ENCODE measurements at regions not wholly inside any gene's neighbourhood (a gene's known extent, or its start where the extent isn't known, plus 50 kb on each side); places are given as distances from the start of the nearest gene placed in this dataset.

GRCh38 chr2:123738643-123739042 is 286.4 kb upstream of the CNTNAP5 start:
- no peaks in the 10 kb centered on the region for H3K9me3 ChIP-seq
- H3K27ac ChIP-seq = no peak overlapping the region
- DNase-seq (no peak), ATAC-seq (peak in 1 of 4 donors; percentile 66)
- 9% methylated on average over 1 of the region's 1 CpG for WGBS (ENCODE audit: insufficient coverage, low coverage, low lambda C conversion rate, missing lambda C conversion rate)
- intact Hi-C loops (cut with DNase I) = no loop called here
- no peaks in the 10 kb centered on the region for H3K27me3 ChIP-seq
- no peak overlapping the region for H3K4me3 ChIP-seq
- H3K36me3 ChIP-seq = no peaks in the 10 kb centered on the region
- TF ChIP-seq, protein P1, sequence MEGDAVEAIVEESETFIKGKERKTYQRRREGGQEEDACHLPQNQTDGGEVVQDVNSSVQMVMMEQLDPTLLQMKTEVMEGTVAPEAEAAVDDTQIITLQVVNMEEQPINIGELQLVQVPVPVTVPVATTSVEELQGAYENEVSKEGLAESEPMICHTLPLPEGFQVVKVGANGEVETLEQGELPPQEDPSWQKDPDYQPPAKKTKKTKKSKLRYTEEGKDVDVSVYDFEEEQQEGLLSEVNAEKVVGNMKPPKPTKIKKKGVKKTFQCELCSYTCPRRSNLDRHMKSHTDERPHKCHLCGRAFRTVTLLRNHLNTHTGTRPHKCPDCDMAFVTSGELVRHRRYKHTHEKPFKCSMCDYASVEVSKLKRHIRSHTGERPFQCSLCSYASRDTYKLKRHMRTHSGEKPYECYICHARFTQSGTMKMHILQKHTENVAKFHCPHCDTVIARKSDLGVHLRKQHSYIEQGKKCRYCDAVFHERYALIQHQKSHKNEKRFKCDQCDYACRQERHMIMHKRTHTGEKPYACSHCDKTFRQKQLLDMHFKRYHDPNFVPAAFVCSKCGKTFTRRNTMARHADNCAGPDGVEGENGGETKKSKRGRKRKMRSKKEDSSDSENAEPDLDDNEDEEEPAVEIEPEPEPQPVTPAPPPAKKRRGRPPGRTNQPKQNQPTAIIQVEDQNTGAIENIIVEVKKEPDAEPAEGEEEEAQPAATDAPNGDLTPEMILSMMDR (IDR thresholded peaks at IDR 0.05) = no peak
- no peak for TF ChIP-seq POLR2A (IDR thresholded peaks at IDR 0.05)
- H3K4me1 ChIP-seq = no peaks in the 10 kb centered on the region

DNA sequence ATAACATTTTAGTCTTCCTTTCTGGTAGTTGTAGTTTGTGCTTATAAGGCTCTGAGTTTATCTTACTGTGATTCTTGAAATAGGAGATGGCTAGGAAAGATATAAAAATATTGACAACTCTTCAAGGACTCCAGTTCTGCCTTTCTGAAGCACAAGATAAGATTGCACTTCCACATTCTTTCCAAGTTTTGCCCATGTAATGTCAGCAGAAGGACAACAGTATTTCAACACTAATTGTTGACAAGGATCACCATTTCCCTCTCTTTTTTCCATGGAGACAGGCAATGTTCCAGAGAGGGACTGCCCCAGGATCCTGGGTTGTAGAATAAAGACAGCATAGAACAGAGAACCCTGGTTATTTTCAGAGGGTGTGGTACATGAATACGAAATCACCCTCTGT is 279.1 kb upstream of the CNTNAP5 start:
- Histone ChIP-seq H3K36me3 (no peaks in the 10 kb centered on the region), H3K27ac (no peak overlapping the region), H3K9me3 (no peaks in the 10 kb centered on the region), H3K27me3 (no peaks in the 10 kb centered on the region), H3K4me3 (no peak overlapping the region), H3K4me1 (no peaks in the 10 kb centered on the region)
- WGBS (ENCODE audit: insufficient coverage, low coverage, low lambda C conversion rate, missing lambda C conversion rate) = 50% methylated on average over 1 of the region's 1 CpG
- intact Hi-C loops (cut with DNase I) = no loop called here
- TF ChIP-seq, protein P1 (IDR thresholded peaks at IDR 0.05) = no peak
- TF ChIP-seq POLR2A (IDR thresholded peaks at IDR 0.05) = no peak
- ATAC-seq = no peak
- DNase-seq = no peak

- no peaks in the 10 kb centered on the region for H3K9me3 ChIP-seq
- ATAC-seq (no peak), DNase-seq (no peak)
- H3K27me3 ChIP-seq = no peaks in the 10 kb centered on the region
- H3K4me3 ChIP-seq = no peak overlapping the region
- H3K27ac ChIP-seq = no peak overlapping the region
- intact Hi-C loops (cut with DNase I) = no loop called here
- no peaks in the 10 kb centered on the region for H3K36me3 ChIP-seq
- 35% methylated on average over 2 of the region's 2 CpGs for WGBS (ENCODE audit: insufficient coverage, low coverage, low lambda C conversion rate, missing lambda C conversion rate)
- TF ChIP-seq, protein P1 (IDR thresholded peaks at IDR 0.05) = no peak
- TF ChIP-seq POLR2A (IDR thresholded peaks at IDR 0.05) = no peak
- H3K4me1 ChIP-seq = no peaks in the 10 kb centered on the region
Observed at GRCh38 chr2:123747326-123747725, 277.8 kb upstream of the CNTNAP5 start.

GRCh38 chr2:123762221-123762620 is 262.9 kb upstream of the CNTNAP5 start:
- intact Hi-C loops (cut with DNase I) = no loop called here
- WGBS (ENCODE audit: insufficient coverage, low coverage, low lambda C conversion rate, missing lambda C conversion rate) = 56% methylated on average over 4 of the region's 6 CpGs
- H3K9me3 ChIP-seq = no peaks in the 10 kb centered on the region

More at GRCh38 chr2:123762221-123762620, 262.9 kb upstream of the CNTNAP5 start:
- no peaks in the 10 kb centered on the region for H3K4me1 ChIP-seq
- H3K4me3 ChIP-seq = no peak overlapping the region
- no peak for TF ChIP-seq POLR2A (IDR thresholded peaks at IDR 0.05)
- TF ChIP-seq, protein P1 (IDR thresholded peaks at IDR 0.05) = no peak
- no peak for DNase-seq
- no peak overlapping the region for H3K27ac ChIP-seq
- H3K27me3 ChIP-seq = no peaks in the 10 kb centered on the region
- H3K36me3 ChIP-seq = no peaks in the 10 kb centered on the region
- ATAC-seq = no peak

Data from right lobe of liver (tissue), 6 donors.